Loucy (cell line): ENCODE measurements at regions not wholly inside any gene's neighbourhood (a gene's known extent, or its start where the extent isn't known, plus 50 kb on each side); places are given as distances from the start of the nearest gene placed in this dataset.

Experiments
- CTCF ChIP-seq: fragments of 200-600 bp; sonication (generic); conservative IDR thresholded peaks from 2 replicates; pipeline ENCODE4 v1.5.1; 2014; ENCODE audit warnings: mild to moderate bottlenecking, antibody characterized with exemption, low read length
- EZH2phosphoT487 ChIP-seq: fragments of 200-600 bp; IDR thresholded peaks from 2 replicates; pipeline ENCODE4 v1.6.1; 2018; ENCODE audit warnings: antibody characterized with exemption, mild to moderate bottlenecking, moderate library complexity, borderline replicate concordance

DNA sequence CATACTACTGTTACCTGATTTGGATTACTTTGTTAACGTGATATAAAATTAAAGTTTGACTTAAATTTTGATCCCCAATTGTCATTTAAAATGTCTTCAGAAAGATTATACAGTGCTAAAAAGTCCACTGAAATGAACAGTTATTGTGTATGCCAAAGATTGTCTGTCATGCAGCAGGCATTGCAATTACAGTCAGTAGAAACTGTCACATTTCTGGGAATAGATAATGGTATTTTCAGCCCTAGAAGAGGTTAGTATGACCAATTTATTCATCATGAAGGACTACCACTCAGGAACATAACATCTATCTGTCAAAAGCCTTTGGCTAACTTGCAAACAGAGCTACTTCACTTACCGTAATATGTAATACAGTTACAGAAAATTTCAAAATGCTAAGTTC, 852.5 kb upstream of the TENM4 start:
- TF ChIP-seq CTCF (no peak), EZH2phosphoT487 (no peak)
